CD8-positive, alpha-beta memory T cell (primary cell): ENCODE measurements at regions not wholly inside any gene's neighbourhood (a gene's known extent, or its start where the extent isn't known, plus 50 kb on each side); places are given as distances from the start of the nearest gene placed in this dataset.

Source experiments
- CTCF ChIA-PET: fragments of 350-600 bp; sonication (Branson Sonifier 250); formaldehyde crosslinking; loops from one replicate; lab custom pipeline; 2021; ENCODE audit warnings: antibody characterized with exemption; lab: Charles Lee
- POLR2A ChIA-PET: fragments of 350-600 bp; sonication (Branson Sonifier 250); formaldehyde crosslinking; loops from one replicate; lab custom pipeline; 2021; ENCODE audit warnings: antibody characterized with exemption; lab: Charles Lee
- DNase-seq, 5 donors: peaks; one replicate each; pipeline versions ENCODE4 v3.0.0 to v3.0.0-alpha.2; 2020 to 2022; ENCODE audit warnings: mixed read lengths in 1 of 5
- H3K27ac ChIP-seq: one replicate; pipeline ENCODE4 v1.7.0; 2013; ENCODE audit warnings: low read depth, mild to moderate bottlenecking, low read length, moderate library complexity
- H3K27me3 ChIP-seq: 2 replicates; pipeline ENCODE4 v1.7.0; 2013; ENCODE audit warnings: low read length, mild to moderate bottlenecking; ENCODE audit not compliant: insufficient read depth, poor library complexity, severe bottlenecking
- H3K36me3 ChIP-seq: 2 replicates; pipeline ENCODE4 v1.7.0; 2013; ENCODE audit warnings: mild to moderate bottlenecking, low read length, moderate library complexity; ENCODE audit not compliant: insufficient read depth
- H3K4me1 ChIP-seq: 2 replicates; pipeline ENCODE4 v1.7.0; 2013; ENCODE audit warnings: mild to moderate bottlenecking, low read length, moderate library complexity; ENCODE audit not compliant: insufficient read depth
- H3K4me3 ChIP-seq: 2 replicates; pipeline ENCODE4 v1.7.0; 2013; ENCODE audit warnings: mild to moderate bottlenecking, low read length
- H3K9me3 ChIP-seq: 2 replicates; pipeline ENCODE4 v1.7.0; 2013; ENCODE audit warnings: mild to moderate bottlenecking, low read length
- H3K27ac Mint-ChIP-seq, 8 donors: one replicate each; pipeline ENCODE4 v1.8.0; 2020 to 2021; ENCODE audit warnings: mixed read lengths in 8 of 8, mild to moderate bottlenecking in 6 of 8, inconsistent platforms in 3 of 8, moderate library complexity in 3 of 8
- H3K27me3 Mint-ChIP-seq, 2 donors: one replicate each; pipeline ENCODE4 v1.8.0; 2020 to 2021; ENCODE audit warnings: mixed read lengths in 2 of 2, mild to moderate bottlenecking in 1 of 2, moderate library complexity in 1 of 2
- H3K36me3 Mint-ChIP-seq, 3 donors: one replicate each; pipeline ENCODE4 v1.8.0; 2020 to 2021; ENCODE audit warnings: mixed read lengths in 3 of 3, inconsistent platforms in 1 of 3, mild to moderate bottlenecking in 1 of 3
- H3K4me1 Mint-ChIP-seq, 3 donors: one replicate each; pipeline ENCODE4 v1.8.0; 2020 to 2021; ENCODE audit warnings: mixed read lengths in 3 of 3, inconsistent platforms in 1 of 3, mild to moderate bottlenecking in 1 of 3
- H3K4me3 Mint-ChIP-seq, 7 donors: one replicate each; pipeline ENCODE4 v1.8.0; 2020 to 2021; ENCODE audit warnings: mixed read lengths in 7 of 7, mild to moderate bottlenecking in 6 of 7, moderate library complexity in 4 of 7, inconsistent platforms in 2 of 7
- H3K9me3 Mint-ChIP-seq, 5 donors: one replicate each; pipeline ENCODE4 v1.8.0; 2020 to 2022; ENCODE audit warnings: mixed read lengths in 5 of 5, mild to moderate bottlenecking in 3 of 5, moderate library complexity in 2 of 5, inconsistent platforms in 1 of 5

DNA sequence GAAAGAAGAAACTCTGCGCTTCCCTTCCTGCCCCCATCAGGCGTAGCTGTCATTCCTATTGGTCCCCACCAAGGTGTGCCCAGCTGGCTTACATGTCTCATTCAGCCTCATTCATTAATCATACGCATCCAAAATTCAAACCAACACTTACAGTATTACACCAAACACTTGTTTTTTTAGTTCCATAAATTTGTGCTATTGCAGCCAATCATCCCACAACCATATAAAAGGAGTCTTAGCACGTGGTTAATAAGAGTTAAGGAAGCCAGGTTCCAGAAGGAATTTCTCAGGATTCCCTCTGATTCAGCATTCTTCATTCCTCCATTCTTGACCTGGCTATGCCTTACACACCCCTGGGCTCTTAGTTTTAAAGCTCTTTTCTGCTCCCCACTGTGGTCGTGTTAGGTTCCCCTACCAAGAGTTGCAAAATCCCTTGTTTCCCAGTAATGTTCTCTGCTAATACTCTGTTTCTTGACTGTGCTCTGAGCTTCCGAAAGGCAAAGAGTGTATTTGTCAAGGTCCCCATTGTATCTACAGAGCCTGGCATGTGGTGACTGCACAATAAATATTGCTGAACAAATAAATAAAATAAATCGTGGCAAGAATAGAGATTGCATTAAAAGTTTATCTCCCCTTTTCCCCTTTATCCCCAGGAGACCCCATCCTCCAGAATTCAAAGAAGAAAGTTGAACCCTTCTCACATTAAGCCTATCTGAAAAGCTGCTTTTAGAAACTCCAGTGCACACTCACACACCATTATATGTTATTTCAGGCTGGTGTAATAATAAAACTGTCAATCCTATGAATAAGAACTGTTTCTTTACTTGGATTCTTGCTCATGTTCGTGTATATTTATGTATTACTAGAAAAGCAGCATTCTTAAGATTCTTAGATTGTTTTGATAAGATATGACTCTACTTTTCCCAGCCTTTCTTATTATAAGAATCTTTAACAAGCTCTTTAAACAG is 514.4 kb downstream of the INHBA start:
- CTCF ChIA-PET, result no interaction called here
- Histone ChIP-seq H3K27me3 (no peaks in the 10 kb centered on the region), H3K36me3 (no peaks in the 10 kb centered on the region), H3K9me3 (no peaks in the 10 kb centered on the region), H3K4me3 (no peak overlapping the region), H3K27ac (no peak overlapping the region), H3K4me1 (no peaks in the 10 kb centered on the region)
- Mint-ChIP-seq H3K4me1 (no peaks in the 10 kb centered on the region), H3K9me3 (peaks cover 4 to 16% (median 10%) of the 10 kb centered on the region in 5 donors), H3K27me3 (no peaks in the 10 kb centered on the region), H3K36me3 (no peaks in the 10 kb centered on the region), H3K4me3 (no peak overlapping the region), H3K27ac (no peak overlapping the region)
- POLR2A ChIA-PET, result no interaction called here
- DNase-seq, result no peak

DNA sequence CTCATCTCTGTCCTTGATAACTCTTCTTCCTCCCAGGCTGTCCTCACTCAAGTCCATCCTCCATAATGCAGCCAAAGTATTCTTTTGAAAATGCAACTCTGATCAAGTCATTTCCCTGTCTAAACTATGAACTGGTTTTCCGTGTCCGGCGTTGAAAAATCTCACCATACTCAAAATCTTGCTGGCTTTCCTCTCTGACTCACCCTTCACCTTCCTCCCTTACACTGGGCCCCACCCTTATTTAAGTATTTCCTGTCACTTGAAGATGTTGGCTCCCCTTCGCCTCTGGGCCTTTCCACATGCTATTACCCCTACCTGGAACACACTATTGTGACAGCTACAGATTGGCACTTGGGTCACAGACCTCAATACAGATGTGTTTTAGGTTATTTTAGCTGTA is 515.6 kb downstream of the INHBA start:
- H3K36me3 ChIP-seq, result no peaks in the 10 kb centered on the region
- no peak overlapping the region for H3K4me3 ChIP-seq
- H3K4me1 ChIP-seq, result no peaks in the 10 kb centered on the region
- CTCF ChIA-PET, result no interaction called here
- H3K27ac Mint-ChIP-seq, result no peak overlapping the region
- H3K9me3 ChIP-seq, result no peaks in the 10 kb centered on the region
- DNase-seq, result no peak
- POLR2A ChIA-PET, result no interaction called here
- H3K27me3 Mint-ChIP-seq, result no peaks in the 10 kb centered on the region
- H3K27ac ChIP-seq, result no peak overlapping the region
- H3K4me1 Mint-ChIP-seq, result no peaks in the 10 kb centered on the region
- peaks cover 5 to 18% (median 12%) of the 10 kb centered on the region in 5 donors for H3K9me3 Mint-ChIP-seq
- H3K36me3 Mint-ChIP-seq, result no peaks in the 10 kb centered on the region
- H3K4me3 Mint-ChIP-seq, result no peak overlapping the region
- H3K27me3 ChIP-seq, result no peaks in the 10 kb centered on the region

GRCh38 chr7:41185851-41186250 is 517.0 kb downstream of the INHBA start:
- POLR2A ChIA-PET, result no interaction called here
- no peak overlapping the region for H3K4me3 ChIP-seq
- Mint-ChIP-seq H3K4me3 (no peak overlapping the region), H3K9me3 (peaks cover 2 to 18% (median 10%) of the 10 kb centered on the region in 5 donors), H3K27me3 (no peaks in the 10 kb centered on the region), H3K27ac (no peak overlapping the region), H3K36me3 (no peaks in the 10 kb centered on the region), H3K4me1 (no peaks in the 10 kb centered on the region)
- H3K27ac ChIP-seq, result no peak overlapping the region
- H3K4me1 ChIP-seq, result no peaks in the 10 kb centered on the region
- CTCF ChIA-PET, result no interaction called here
- no peaks in the 10 kb centered on the region for H3K27me3 ChIP-seq
- H3K36me3 ChIP-seq, result no peaks in the 10 kb centered on the region
- DNase-seq, result no peak
- no peaks in the 10 kb centered on the region for H3K9me3 ChIP-seq

- H3K9me3 ChIP-seq, result no peaks in the 10 kb centered on the region
- H3K4me1 Mint-ChIP-seq, result no peaks in the 10 kb centered on the region
- POLR2A ChIA-PET, result no interaction called here
- CTCF ChIA-PET, result no interaction called here
- no peaks in the 10 kb centered on the region for H3K36me3 Mint-ChIP-seq
- no peak overlapping the region for H3K27ac ChIP-seq
- no peaks in the 10 kb centered on the region for H3K27me3 ChIP-seq
- H3K4me3 Mint-ChIP-seq, result no peak overlapping the region
- no peak for DNase-seq
- H3K4me3 ChIP-seq, result no peak overlapping the region
- H3K9me3 Mint-ChIP-seq, result peaks cover 0 to 16% (median 11%) of the 10 kb centered on the region in 5 donors
- no peak overlapping the region for H3K27ac Mint-ChIP-seq
- no peaks in the 10 kb centered on the region for H3K4me1 ChIP-seq
- H3K27me3 Mint-ChIP-seq, result no peaks in the 10 kb centered on the region
- no peaks in the 10 kb centered on the region for H3K36me3 ChIP-seq
Measured at GRCh38 chr7:41183741-41184140, 519.1 kb downstream of the INHBA start.

DNA sequence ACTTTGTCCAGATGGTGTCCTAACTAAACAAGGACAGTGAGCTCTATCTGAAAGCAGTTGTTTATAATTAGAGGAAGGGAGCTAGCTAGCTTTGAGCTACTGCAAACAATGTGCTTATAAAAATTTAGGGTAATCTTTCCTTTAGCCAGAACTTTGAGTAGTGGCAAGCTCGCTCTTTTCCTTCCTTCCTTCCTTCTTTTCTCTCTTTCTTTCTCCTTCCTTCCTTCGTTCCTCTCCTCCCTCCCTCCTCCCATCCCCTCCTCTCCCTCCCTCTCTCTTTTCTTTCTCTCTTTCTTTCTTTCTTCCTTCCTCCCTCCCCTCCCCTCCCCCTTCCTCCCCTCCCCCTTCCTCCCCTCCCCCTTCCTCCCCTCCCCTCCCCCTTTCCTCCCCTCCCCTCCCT is 520.1 kb downstream of the INHBA start:
- no peak overlapping the region for H3K4me3 ChIP-seq
- no peaks in the 10 kb centered on the region for H3K4me1 Mint-ChIP-seq
- H3K9me3 Mint-ChIP-seq, result peaks cover under 1 to 16% (median 9%) of the 10 kb centered on the region in 5 donors
- H3K27ac ChIP-seq, result no peak overlapping the region
- no peaks in the 10 kb centered on the region for H3K9me3 ChIP-seq
- no peaks in the 10 kb centered on the region for H3K36me3 ChIP-seq
- no peak overlapping the region for H3K27ac Mint-ChIP-seq
- H3K4me3 Mint-ChIP-seq, result no peak overlapping the region
- no peaks in the 10 kb centered on the region for H3K4me1 ChIP-seq
- no peaks in the 10 kb centered on the region for H3K36me3 Mint-ChIP-seq
- no peak for DNase-seq
- H3K27me3 ChIP-seq, result no peaks in the 10 kb centered on the region
- ChIA-PET POLR2A (no interaction called here), CTCF (no interaction called here)
- no peaks in the 10 kb centered on the region for H3K27me3 Mint-ChIP-seq

- no peak overlapping the region for H3K27ac ChIP-seq
- CTCF ChIA-PET, result no interaction called here
- H3K9me3 ChIP-seq, result no peaks in the 10 kb centered on the region
- Mint-ChIP-seq H3K9me3 (peaks cover 0 to 19% (median 10%) of the 10 kb centered on the region in 5 donors), H3K36me3 (no peaks in the 10 kb centered on the region), H3K4me3 (no peak overlapping the region), H3K27me3 (no peaks in the 10 kb centered on the region), H3K4me1 (no peaks in the 10 kb centered on the region), H3K27ac (no peak overlapping the region)
- no peaks in the 10 kb centered on the region for H3K4me1 ChIP-seq
- H3K27me3 ChIP-seq, result no peaks in the 10 kb centered on the region
- H3K4me3 ChIP-seq, result no peak overlapping the region
- no peak for DNase-seq
- H3K36me3 ChIP-seq, result no peaks in the 10 kb centered on the region
- POLR2A ChIA-PET, result no interaction called here
Measured at GRCh38 chr7:41175435-41175834, 527.5 kb downstream of the INHBA start.

DNA sequence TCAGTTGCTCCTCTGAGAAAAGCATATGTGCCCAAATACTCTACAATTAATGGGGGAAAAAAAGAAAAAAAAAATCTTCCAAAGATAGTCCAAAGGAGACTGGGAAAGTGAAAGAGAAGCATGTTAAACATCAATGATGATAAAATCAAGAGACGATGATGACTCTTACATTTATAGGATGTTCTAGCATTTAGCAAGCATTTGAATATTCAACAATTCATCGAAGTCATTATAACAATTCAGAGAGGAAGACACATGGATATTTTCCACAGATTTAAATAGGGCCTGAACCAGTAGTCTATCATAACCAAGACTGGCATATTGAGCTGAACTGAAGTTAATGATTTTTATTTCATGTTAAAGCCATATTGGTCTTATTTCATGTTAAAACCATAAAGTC is 528.4 kb downstream of the INHBA start:
- CTCF ChIA-PET, result no interaction called here
- no peaks in the 10 kb centered on the region for H3K27me3 ChIP-seq
- no peaks in the 10 kb centered on the region for H3K36me3 ChIP-seq
- POLR2A ChIA-PET, result no interaction called here
- H3K27ac ChIP-seq, result no peak overlapping the region
- no peaks in the 10 kb centered on the region for H3K4me1 Mint-ChIP-seq
- no peaks in the 10 kb centered on the region for H3K36me3 Mint-ChIP-seq
- no peak for DNase-seq
- H3K9me3 Mint-ChIP-seq, result peaks cover 0 to 28% (median 10%) of the 10 kb centered on the region in 5 donors
- no peak overlapping the region for H3K27ac Mint-ChIP-seq
- no peak overlapping the region for H3K4me3 Mint-ChIP-seq
- no peaks in the 10 kb centered on the region for H3K4me1 ChIP-seq
- no peaks in the 10 kb centered on the region for H3K9me3 ChIP-seq
- no peak overlapping the region for H3K4me3 ChIP-seq
- H3K27me3 Mint-ChIP-seq, result no peaks in the 10 kb centered on the region

DNA sequence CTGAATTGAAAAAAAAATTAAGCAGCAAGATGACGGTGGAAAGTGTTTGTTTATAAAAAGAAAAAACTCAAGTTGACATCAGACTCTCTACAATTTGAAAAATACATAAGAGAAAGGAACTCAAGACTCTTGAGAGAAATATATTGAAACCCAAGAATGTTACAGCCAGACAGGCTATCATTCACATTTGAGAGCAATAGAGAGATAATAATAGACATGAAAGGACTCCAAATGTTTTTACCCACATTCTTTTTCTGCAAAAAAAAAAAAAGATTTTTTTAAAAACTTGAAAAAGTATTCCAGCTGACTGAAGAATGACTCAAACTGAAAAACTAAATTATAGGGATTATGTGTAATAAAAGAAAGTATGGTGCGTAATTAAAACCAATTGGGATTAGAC is 532.4 kb downstream of the INHBA start:
- Mint-ChIP-seq H3K4me1 (no peaks in the 10 kb centered on the region), H3K27me3 (no peaks in the 10 kb centered on the region), H3K9me3 (peaks cover 2 to 30% (median 4%) of the 10 kb centered on the region in 5 donors), H3K36me3 (no peaks in the 10 kb centered on the region), H3K27ac (no peak overlapping the region), H3K4me3 (no peak overlapping the region)
- H3K4me3 ChIP-seq, result no peak overlapping the region
- DNase-seq, result no peak
- H3K36me3 ChIP-seq, result no peaks in the 10 kb centered on the region
- no peaks in the 10 kb centered on the region for H3K4me1 ChIP-seq
- H3K27ac ChIP-seq, result no peak overlapping the region
- ChIA-PET CTCF (no interaction called here), POLR2A (no interaction called here)
- H3K9me3 ChIP-seq, result no peaks in the 10 kb centered on the region
- H3K27me3 ChIP-seq, result no peaks in the 10 kb centered on the region
